GM18507 (cell line): ENCODE measurements at regions not wholly inside any gene's neighbourhood (a gene's known extent, or its start where the extent isn't known, plus 50 kb on each side); places are given as distances from the start of the nearest gene placed in this dataset.
"Not testable (repeated sequence)": the region's sequence is repeated elsewhere in the genome, so short reads cannot be mapped to it uniquely, and the experiment has no call there.

Experiments
- DNase-seq: peaks from one replicate; pipeline ENCODE4 v3.0.0; 2011; ENCODE audit warnings: low read depth; ENCODE audit not compliant: insufficient read length; ENCODE audit errors: extremely low spot score
- FAIRE-seq: peaks from 2 replicates; lab custom pipeline; 2011; peaks lifted over from hg19 to GRCh38; lab: Jason Lieb, UNC

GRCh38 chr18:25534401-25534800 lies 182.4 kb upstream of the ZNF521 start:
- DNase-seq: no peak
- no peak for FAIRE-seq

GRCh38 chr18:25533218-25533617 lies 181.3 kb upstream of the ZNF521 start:
- no peak for DNase-seq
- no peak for FAIRE-seq

GRCh38 chr18:25531207-25531606 lies 179.2 kb upstream of the ZNF521 start:
- DNase-seq (no peak), FAIRE-seq (no peak)

- not testable (repeated sequence) for DNase-seq, FAIRE-seq
Observed at GRCh38 chr18:25525789-25526188, 173.8 kb upstream of the ZNF521 start.

GRCh38 chr18:25518716-25519053 lies 166.7 kb upstream of the ZNF521 start:
- DNase-seq: no peak
- peak; percentile 74 for FAIRE-seq

- DNase-seq: no peak
- no peak for FAIRE-seq
Observed at GRCh38 chr18:25517881-25518715, 166.1 kb upstream of the ZNF521 start.

GRCh38 chr18:25516747-25517498 lies 165.0 kb upstream of the ZNF521 start:
- DNase-seq: no peak
- FAIRE-seq: no peak

- no peak for FAIRE-seq
- no peak for DNase-seq
Observed at GRCh38 chr18:25516121-25516520, 164.2 kb upstream of the ZNF521 start.

- FAIRE-seq (no peak), DNase-seq (no peak)
Observed at GRCh38 chr18:25510096-25510495, 158.1 kb upstream of the ZNF521 start.

GRCh38 chr18:25503567-25504081 lies 151.7 kb upstream of the ZNF521 start:
- FAIRE-seq (no peak), DNase-seq (no peak)

- no peak for FAIRE-seq
Observed at GRCh38 chr18:25497151-25497794, 145.3 kb upstream of the ZNF521 start.

GRCh38 chr18:25496544-25496943 lies 144.6 kb upstream of the ZNF521 start:
- DNase-seq: no peak
- FAIRE-seq: no peak

More at GRCh38 chr18:25497151-25497794, 145.3 kb upstream of the ZNF521 start:
- no peak for DNase-seq

- FAIRE-seq (no peak), DNase-seq (no peak)
Observed at GRCh38 chr18:25495606-25496005, 143.6 kb upstream of the ZNF521 start.

GRCh38 chr18:25494888-25495287 lies 142.9 kb upstream of the ZNF521 start:
- no peak for DNase-seq
- no peak for FAIRE-seq

GRCh38 chr18:25493401-25493800 lies 141.4 kb upstream of the ZNF521 start:
- DNase-seq (no peak), FAIRE-seq (no peak)

GRCh38 chr18:25490316-25490715 lies 138.3 kb upstream of the ZNF521 start:
- no peak for FAIRE-seq
- DNase-seq: no peak

- FAIRE-seq (no peak), DNase-seq (no peak)
Observed at GRCh38 chr18:25473008-25473407, 121.0 kb upstream of the ZNF521 start.

- DNase-seq, FAIRE-seq: not testable (repeated sequence)
Observed at GRCh38 chr18:25470756-25471524, 119.0 kb upstream of the ZNF521 start.

- DNase-seq (no peak), FAIRE-seq (no peak)
Observed at GRCh38 chr18:25470062-25470461, 118.1 kb upstream of the ZNF521 start.
